Sigmoid colon (tissue), 4 donors: ENCODE measurements at regions not wholly inside any gene's neighbourhood (a gene's known extent, or its start where the extent isn't known, plus 50 kb on each side); places are given as distances from the start of the nearest gene placed in this dataset.

ENCODE experiments used
- EP300 ChIP-seq, 4 donors: sonication (generic); formaldehyde crosslinking; IDR thresholded peaks; one replicate each; pipeline ENCODE4 v1.6.1; 2017; ENCODE audit warnings: antibody characterized with exemption in 4 of 4
- POLR2A ChIP-seq, 2 donors: fragments of 450-650 bp; IDR thresholded peaks; one replicate each; pipeline ENCODE4 v1.6.1; 2016; ENCODE audit warnings: antibody characterized with exemption in 2 of 2, mild to moderate bottlenecking in 2 of 2, moderate library complexity in 2 of 2
- POLR2AphosphoS5 ChIP-seq, 4 donors: sonication (generic); formaldehyde crosslinking; IDR thresholded peaks; one replicate each; pipeline ENCODE4 v1.6.1; 2017; ENCODE audit warnings: antibody characterized with exemption in 4 of 4
- TF ChIP-seq, protein P1 (sequence below), 4 experiments: fragments of 450-650 bp in 3 of 4; fragments of 200-600 bp in 1 of 4; IDR thresholded peaks; one replicate each; pipeline ENCODE4 v1.5.1; 2016 to 2019; ENCODE audit warnings: antibody characterized with exemption in 4 of 4, mild to moderate bottlenecking in 3 of 4, moderate library complexity in 2 of 4

GRCh38 chr5:112532654-112533360 is 113.7 kb upstream of the EPB41L4A start:
- TF ChIP-seq, protein P1, sequence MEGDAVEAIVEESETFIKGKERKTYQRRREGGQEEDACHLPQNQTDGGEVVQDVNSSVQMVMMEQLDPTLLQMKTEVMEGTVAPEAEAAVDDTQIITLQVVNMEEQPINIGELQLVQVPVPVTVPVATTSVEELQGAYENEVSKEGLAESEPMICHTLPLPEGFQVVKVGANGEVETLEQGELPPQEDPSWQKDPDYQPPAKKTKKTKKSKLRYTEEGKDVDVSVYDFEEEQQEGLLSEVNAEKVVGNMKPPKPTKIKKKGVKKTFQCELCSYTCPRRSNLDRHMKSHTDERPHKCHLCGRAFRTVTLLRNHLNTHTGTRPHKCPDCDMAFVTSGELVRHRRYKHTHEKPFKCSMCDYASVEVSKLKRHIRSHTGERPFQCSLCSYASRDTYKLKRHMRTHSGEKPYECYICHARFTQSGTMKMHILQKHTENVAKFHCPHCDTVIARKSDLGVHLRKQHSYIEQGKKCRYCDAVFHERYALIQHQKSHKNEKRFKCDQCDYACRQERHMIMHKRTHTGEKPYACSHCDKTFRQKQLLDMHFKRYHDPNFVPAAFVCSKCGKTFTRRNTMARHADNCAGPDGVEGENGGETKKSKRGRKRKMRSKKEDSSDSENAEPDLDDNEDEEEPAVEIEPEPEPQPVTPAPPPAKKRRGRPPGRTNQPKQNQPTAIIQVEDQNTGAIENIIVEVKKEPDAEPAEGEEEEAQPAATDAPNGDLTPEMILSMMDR (IDR thresholded peaks at IDR 0.05): no peak
- TF ChIP-seq POLR2A (IDR thresholded peaks at IDR 0.05) (no peak), POLR2AphosphoS5 (IDR thresholded peaks at IDR 0.05) (no peak), EP300 (IDR thresholded peaks at IDR 0.05) (no peak)
